ENCODE measurements at regions not wholly inside any gene's neighbourhood (a gene's known extent, or its start where the extent isn't known, plus 50 kb on each side); places are given as distances from the start of the nearest gene placed in this dataset.
"Not testable (repeated sequence)": the region's sequence is repeated elsewhere in the genome, so short reads cannot be mapped to it uniquely, and the experiment has no call there.

DNA sequence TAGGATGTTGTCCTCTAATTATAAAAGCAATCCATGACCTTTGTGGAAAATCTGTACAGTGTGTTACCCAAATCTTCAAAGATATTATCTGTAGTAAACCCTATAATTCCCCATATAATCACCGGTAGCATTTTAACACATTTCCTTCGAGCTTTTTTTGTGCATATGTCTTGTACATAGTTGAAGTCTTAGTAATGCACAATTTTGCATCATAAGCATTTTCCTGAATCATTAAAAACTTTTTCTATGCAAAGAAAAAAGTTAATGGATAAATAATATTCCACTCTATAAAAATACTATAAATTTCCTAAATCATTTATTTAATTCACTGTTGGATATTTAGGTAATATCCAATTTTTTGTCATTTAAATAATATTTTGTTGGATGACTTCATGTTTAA is 201.7 kb downstream of the RRAGC start:
- no peak overlapping the region for H3K4me3 ChIP-seq (ENCODE audit: low read depth, low read length)
- no peak for DNase-seq (ENCODE audit: low read depth)
- TF ChIP-seq, protein P1, sequence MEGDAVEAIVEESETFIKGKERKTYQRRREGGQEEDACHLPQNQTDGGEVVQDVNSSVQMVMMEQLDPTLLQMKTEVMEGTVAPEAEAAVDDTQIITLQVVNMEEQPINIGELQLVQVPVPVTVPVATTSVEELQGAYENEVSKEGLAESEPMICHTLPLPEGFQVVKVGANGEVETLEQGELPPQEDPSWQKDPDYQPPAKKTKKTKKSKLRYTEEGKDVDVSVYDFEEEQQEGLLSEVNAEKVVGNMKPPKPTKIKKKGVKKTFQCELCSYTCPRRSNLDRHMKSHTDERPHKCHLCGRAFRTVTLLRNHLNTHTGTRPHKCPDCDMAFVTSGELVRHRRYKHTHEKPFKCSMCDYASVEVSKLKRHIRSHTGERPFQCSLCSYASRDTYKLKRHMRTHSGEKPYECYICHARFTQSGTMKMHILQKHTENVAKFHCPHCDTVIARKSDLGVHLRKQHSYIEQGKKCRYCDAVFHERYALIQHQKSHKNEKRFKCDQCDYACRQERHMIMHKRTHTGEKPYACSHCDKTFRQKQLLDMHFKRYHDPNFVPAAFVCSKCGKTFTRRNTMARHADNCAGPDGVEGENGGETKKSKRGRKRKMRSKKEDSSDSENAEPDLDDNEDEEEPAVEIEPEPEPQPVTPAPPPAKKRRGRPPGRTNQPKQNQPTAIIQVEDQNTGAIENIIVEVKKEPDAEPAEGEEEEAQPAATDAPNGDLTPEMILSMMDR (IDR thresholded peaks at IDR 0.05; ENCODE audit: control insufficient read depth, extremely low read depth, insufficient read depth) = no peak

DNA sequence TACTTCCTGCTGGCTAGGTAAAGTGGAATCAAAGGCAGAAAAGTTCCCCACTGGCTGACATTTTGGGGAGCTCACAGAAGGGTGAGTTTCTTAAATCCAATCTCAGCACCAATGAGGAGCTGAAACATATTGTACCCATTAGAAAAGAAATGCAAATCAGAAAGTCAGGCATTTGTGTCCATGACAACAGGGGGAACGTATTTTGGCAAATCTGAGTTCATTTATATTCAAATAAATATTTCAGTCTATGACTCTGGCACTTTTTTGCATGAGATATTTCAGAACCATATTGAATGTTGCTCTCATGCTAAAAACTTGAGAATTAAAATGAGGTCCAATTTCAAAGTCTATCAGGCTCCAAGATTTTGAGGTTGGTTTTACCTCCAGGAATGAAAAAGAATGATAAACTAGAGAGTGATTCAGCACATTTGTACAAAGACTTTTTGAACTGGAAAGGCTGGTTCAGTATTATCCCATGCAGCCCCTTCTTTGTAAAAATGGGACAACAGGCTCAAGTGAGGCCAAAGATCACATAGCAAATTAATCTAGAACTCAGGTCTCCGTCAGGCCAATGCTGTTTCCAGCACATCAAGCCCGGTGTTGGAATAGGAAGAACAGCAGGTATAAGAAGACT is 202.2 kb downstream of the RRAGC start:
- DNase-seq (ENCODE audit: low read depth) = no peak
- no peak overlapping the region for H3K4me3 ChIP-seq (ENCODE audit: low read depth, low read length)
- TF ChIP-seq, protein P1 (IDR thresholded peaks at IDR 0.05; ENCODE audit: control insufficient read depth, extremely low read depth, insufficient read depth) = no peak

DNA sequence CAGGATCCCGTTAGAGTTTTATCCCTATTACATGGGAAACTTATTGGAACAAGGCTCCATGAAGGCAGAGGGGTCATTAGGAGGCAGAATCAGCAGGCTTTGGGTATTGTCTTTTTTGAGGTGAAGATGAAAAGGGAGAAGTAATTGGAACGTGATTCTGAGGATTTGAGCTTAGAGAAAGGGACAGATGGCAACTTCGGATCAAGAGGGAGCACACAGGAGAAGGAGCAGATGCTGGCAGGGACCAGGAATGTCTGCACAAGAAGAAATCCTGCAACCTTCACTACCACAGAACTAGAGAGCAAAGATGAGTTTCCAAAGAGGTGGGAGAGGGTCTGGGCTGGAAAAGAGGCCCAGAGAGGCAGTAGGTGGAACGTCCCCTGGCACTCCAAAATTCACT is 202.8 kb downstream of the RRAGC start:
- no peak overlapping the region for H3K4me3 ChIP-seq (ENCODE audit: low read depth, low read length)
- no peak for DNase-seq (ENCODE audit: low read depth)
- TF ChIP-seq, protein P1 (IDR thresholded peaks at IDR 0.05; ENCODE audit: control insufficient read depth, extremely low read depth, insufficient read depth) = no peak

DNA sequence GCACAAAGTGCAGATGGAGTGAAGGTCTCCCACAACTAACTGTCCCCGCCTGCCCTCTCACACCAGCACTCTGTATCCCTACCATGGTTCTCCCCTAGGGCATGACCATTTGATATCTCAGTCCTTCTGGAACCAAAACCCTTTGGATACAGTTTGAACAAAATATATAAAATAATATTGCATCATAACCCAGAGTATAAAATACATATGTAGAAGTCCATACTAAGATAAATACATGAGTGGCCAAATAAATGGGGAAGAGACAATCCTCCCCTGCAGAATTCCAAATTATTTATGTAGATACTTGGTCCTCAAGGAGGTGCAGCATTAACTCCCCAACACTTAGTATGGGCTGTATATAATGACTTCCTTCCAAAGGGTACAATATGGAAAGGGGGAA is 207.4 kb downstream of the RRAGC start:
- TF ChIP-seq, protein P1 (IDR thresholded peaks at IDR 0.05; ENCODE audit: control insufficient read depth, extremely low read depth, insufficient read depth) = no peak
- no peak overlapping the region for H3K4me3 ChIP-seq (ENCODE audit: low read depth, low read length)

DNA sequence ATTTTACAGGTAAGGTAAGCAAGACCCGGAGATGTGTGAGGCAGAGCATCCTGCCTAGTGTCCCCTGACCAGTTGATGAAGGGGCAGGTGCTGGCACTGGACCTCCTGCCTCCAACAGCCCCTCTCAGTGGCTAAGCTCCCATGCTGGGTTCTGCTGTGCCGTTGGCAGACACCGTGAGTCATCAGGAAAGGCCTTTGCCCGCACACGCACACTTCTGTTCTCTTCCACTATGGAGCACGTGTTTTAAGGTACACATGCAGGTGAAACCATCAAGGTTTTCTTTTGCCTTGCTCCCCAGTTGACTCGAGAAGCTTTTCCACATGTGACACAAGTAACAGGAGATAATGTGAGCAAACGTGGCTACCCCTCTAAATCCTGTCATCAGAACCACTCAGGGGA is 207.9 kb downstream of the RRAGC start:
- TF ChIP-seq, protein P1 (IDR thresholded peaks at IDR 0.05; ENCODE audit: control insufficient read depth, extremely low read depth, insufficient read depth) = no peak
- H3K4me3 ChIP-seq (ENCODE audit: low read depth, low read length) = no peak overlapping the region
- no peak for DNase-seq (ENCODE audit: low read depth)

More for the DNA sequence above, 207.4 kb downstream of the RRAGC start:
- DNase-seq (ENCODE audit: low read depth) = no peak

DNA sequence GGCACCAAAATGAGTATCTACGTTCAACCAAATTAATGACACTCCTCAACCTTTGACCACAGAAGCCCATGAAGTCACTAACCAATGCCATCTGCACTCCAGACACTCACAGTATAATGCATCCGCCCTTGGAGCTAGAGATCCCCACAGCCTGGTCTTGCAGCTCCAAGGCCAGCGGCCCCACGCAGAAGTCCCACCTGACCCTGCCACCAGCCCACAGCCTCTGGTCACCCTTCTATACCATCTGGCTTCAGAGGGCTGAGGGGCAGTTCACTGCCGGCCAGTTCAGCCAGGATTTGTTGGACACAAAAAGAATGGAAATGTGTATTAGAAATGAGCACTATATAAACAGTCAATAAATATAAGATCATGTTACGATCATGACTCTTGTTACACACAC is 211.2 kb downstream of the RRAGC start:
- TF ChIP-seq, protein P1 (IDR thresholded peaks at IDR 0.05; ENCODE audit: control insufficient read depth, extremely low read depth, insufficient read depth) = no peak
- no peak overlapping the region for H3K4me3 ChIP-seq (ENCODE audit: low read depth, low read length)
- DNase-seq (ENCODE audit: low read depth) = no peak

DNA sequence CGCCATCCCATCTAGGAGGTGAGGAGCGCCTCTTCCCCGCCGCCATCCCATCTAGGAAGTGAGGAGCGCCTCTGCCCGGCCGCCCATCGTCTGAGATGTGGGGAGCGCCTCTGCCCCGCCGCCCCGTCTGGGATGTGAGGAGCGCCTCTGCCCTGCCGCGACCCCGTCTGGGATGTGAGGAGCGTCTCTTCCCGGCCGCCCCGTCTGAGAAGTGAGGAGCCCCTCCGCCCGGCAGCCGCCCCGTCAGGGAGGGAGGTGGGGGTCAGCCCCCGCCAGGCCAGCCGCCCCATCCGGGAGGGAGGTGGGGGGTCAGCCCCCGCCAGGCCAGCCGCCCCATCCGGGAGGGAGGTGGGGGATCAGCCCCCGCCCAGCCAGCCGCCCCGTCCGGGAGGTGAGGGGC is 212.2 kb downstream of the RRAGC start:
- DNase-seq (ENCODE audit: low read depth); H3K4me3 ChIP-seq (ENCODE audit: low read depth, low read length): not testable (repeated sequence)
